Nephron (organoid): ENCODE measurements at regions not wholly inside any gene's neighbourhood (a gene's known extent, or its start where the extent isn't known, plus 50 kb on each side); places are given as distances from the start of the nearest gene placed in this dataset.
"Not testable (repeated sequence)": the region's sequence is repeated elsewhere in the genome, so short reads cannot be mapped to it uniquely, and the experiment has no call there.

ENCODE experiments used
- H3K27ac Mint-ChIP-seq, 3 experiments: 2 replicates each; pipeline ENCODE4 v1.8.0; 2020; ENCODE audit warnings: mixed read lengths in 3 of 3, mild to moderate bottlenecking in 2 of 3, moderate library complexity in 1 of 3
- H3K27me3 Mint-ChIP-seq: 2 replicates; pipeline ENCODE4 v1.8.0; 2021; ENCODE audit warnings: low read depth, mild to moderate bottlenecking, moderate library complexity, mixed read lengths
- H3K36me3 Mint-ChIP-seq: 2 replicates; pipeline ENCODE4 v1.8.0; 2020; ENCODE audit warnings: low read depth, mixed read lengths
- H3K4me1 Mint-ChIP-seq: 2 replicates; pipeline ENCODE4 v1.8.0; 2020; ENCODE audit warnings: mixed read lengths
- H3K4me3 Mint-ChIP-seq, 3 experiments: 2 replicates each; pipeline ENCODE4 v1.8.0; 2020; ENCODE audit warnings: mild to moderate bottlenecking in 3 of 3, mixed read lengths in 3 of 3, moderate library complexity in 2 of 3
- H3K9me3 Mint-ChIP-seq: 2 replicates; pipeline ENCODE4 v1.8.0; 2020; ENCODE audit warnings: mixed read lengths
- CTCF ChIP-seq, 3 experiments: fragments of 200-600 bp; sonication (generic); IDR thresholded peaks; one replicate each; pipeline ENCODE4 v1.5.0; 2021; ENCODE audit warnings: antibody characterized with exemption in 3 of 3; ENCODE audit not compliant: unreplicated experiment in 3 of 3

GRCh38 chr17:13418891-13419290 is 182.8 kb downstream of the HS3ST3A1 start:
- Mint-ChIP-seq H3K27ac (no peak overlapping the region), H3K36me3 (no peaks in the 10 kb centered on the region), H3K4me1 (peaks cover 14% of the 10 kb centered on the region), H3K27me3 (peaks cover 28% of the 10 kb centered on the region), H3K9me3 (peaks cover 3% of the 10 kb centered on the region), H3K4me3 (no peak overlapping the region)
- no peak for TF ChIP-seq CTCF (IDR thresholded peaks at IDR 0.05; ENCODE audit: unreplicated experiment in 3 of 3)

- no peaks in the 10 kb centered on the region for H3K36me3 Mint-ChIP-seq
- no peak overlapping the region for H3K27ac Mint-ChIP-seq
- H3K4me1 Mint-ChIP-seq, result peaks cover 14% of the 10 kb centered on the region
- H3K9me3 Mint-ChIP-seq, result peaks cover 3% of the 10 kb centered on the region
- TF ChIP-seq CTCF (IDR thresholded peaks at IDR 0.05; ENCODE audit: unreplicated experiment in 3 of 3), result no peak
- H3K4me3 Mint-ChIP-seq, result no peak overlapping the region
- H3K27me3 Mint-ChIP-seq, result peaks cover 22% of the 10 kb centered on the region
These were observed 184.3 kb downstream of the HS3ST3A1 start for GRCh38 chr17:13417381-13417950.

GRCh38 chr17:13416748-13417363 is 184.9 kb downstream of the HS3ST3A1 start:
- peaks cover 22% of the 10 kb centered on the region for H3K27me3 Mint-ChIP-seq
- H3K36me3 Mint-ChIP-seq, result no peaks in the 10 kb centered on the region
- no peak overlapping the region for H3K4me3 Mint-ChIP-seq
- H3K27ac Mint-ChIP-seq, result no peak overlapping the region
- TF ChIP-seq CTCF (IDR thresholded peaks at IDR 0.05; ENCODE audit: unreplicated experiment in 3 of 3), result no peak
- H3K4me1 Mint-ChIP-seq, result peaks cover 14% of the 10 kb centered on the region
- peaks cover 2% of the 10 kb centered on the region for H3K9me3 Mint-ChIP-seq

- Mint-ChIP-seq H3K27me3 (peaks cover 18% of the 10 kb centered on the region), H3K4me3 (no peak overlapping the region), H3K9me3 (no peaks in the 10 kb centered on the region), H3K27ac (no peak overlapping the region), H3K4me1 (peaks cover 14% of the 10 kb centered on the region), H3K36me3 (no peaks in the 10 kb centered on the region)
- no peak for TF ChIP-seq CTCF (IDR thresholded peaks at IDR 0.05; ENCODE audit: unreplicated experiment in 3 of 3)
These were observed 185.8 kb downstream of the HS3ST3A1 start for GRCh38 chr17:13415871-13416416.

GRCh38 chr17:13415200-13415599 is 186.5 kb downstream of the HS3ST3A1 start:
- Mint-ChIP-seq H3K4me1 (peaks cover 14% of the 10 kb centered on the region), H3K27me3 (peaks cover 13% of the 10 kb centered on the region)
- not testable (repeated sequence) for H3K27ac Mint-ChIP-seq, H3K9me3 Mint-ChIP-seq, H3K4me3 Mint-ChIP-seq, H3K36me3 Mint-ChIP-seq

GRCh38 chr17:13413001-13413400 is 188.7 kb downstream of the HS3ST3A1 start:
- peaks cover 14% of the 10 kb centered on the region for H3K4me1 Mint-ChIP-seq
- no peaks in the 10 kb centered on the region for H3K9me3 Mint-ChIP-seq
- H3K4me3 Mint-ChIP-seq, result no peak overlapping the region
- H3K27me3 Mint-ChIP-seq, result peaks cover 13% of the 10 kb centered on the region
- no peak overlapping the region for H3K27ac Mint-ChIP-seq
- TF ChIP-seq CTCF (IDR thresholded peaks at IDR 0.05; ENCODE audit: unreplicated experiment in 3 of 3), result no peak
- no peaks in the 10 kb centered on the region for H3K36me3 Mint-ChIP-seq
